WI38 (cell line): ENCODE measurements at regions not wholly inside any gene's neighbourhood (a gene's known extent, or its start where the extent isn't known, plus 50 kb on each side); places are given as distances from the start of the nearest gene placed in this dataset.

Experiments used
- H3K4me3 ChIP-seq: 2 replicates; pipeline ENCODE4 v1.5.1; 2011; ENCODE audit warnings: low read depth, mild to moderate bottlenecking, control low read depth, low read length
- TF ChIP-seq, protein P1 (sequence below): IDR thresholded peaks from 2 replicates; pipeline ENCODE4 v1.5.1; 2012; ENCODE audit warnings: low read depth, mild to moderate bottlenecking, control low read depth, low read length

DNA sequence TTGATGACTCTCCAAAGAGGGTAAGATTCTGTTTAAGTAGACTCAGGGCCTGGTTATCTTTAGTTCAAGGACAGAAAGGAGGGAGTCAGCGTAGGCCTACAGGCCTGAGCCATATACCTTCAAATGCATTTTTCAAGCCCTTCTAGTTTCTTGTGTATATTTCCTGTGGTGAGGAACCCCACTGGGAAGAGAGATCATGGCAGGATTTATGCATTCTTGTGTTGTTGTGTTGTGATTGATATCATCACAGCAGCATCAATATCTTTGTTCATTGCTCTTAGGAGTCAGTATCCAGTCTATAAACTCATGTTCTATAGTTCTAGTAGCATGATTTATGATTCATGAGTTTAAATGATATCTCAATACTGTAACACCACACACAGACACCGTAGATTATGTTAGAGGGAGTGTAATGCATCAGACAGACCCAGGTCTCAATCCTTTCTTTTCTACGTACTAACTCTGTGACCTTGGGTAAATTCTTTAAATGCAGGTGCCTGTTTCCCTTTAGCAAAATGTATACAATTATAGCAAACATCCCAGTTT lies 427.5 kb downstream of the PDCD6IP start:
- H3K4me3 ChIP-seq = no peak overlapping the region
- TF ChIP-seq, protein P1, sequence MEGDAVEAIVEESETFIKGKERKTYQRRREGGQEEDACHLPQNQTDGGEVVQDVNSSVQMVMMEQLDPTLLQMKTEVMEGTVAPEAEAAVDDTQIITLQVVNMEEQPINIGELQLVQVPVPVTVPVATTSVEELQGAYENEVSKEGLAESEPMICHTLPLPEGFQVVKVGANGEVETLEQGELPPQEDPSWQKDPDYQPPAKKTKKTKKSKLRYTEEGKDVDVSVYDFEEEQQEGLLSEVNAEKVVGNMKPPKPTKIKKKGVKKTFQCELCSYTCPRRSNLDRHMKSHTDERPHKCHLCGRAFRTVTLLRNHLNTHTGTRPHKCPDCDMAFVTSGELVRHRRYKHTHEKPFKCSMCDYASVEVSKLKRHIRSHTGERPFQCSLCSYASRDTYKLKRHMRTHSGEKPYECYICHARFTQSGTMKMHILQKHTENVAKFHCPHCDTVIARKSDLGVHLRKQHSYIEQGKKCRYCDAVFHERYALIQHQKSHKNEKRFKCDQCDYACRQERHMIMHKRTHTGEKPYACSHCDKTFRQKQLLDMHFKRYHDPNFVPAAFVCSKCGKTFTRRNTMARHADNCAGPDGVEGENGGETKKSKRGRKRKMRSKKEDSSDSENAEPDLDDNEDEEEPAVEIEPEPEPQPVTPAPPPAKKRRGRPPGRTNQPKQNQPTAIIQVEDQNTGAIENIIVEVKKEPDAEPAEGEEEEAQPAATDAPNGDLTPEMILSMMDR = no peak

DNA sequence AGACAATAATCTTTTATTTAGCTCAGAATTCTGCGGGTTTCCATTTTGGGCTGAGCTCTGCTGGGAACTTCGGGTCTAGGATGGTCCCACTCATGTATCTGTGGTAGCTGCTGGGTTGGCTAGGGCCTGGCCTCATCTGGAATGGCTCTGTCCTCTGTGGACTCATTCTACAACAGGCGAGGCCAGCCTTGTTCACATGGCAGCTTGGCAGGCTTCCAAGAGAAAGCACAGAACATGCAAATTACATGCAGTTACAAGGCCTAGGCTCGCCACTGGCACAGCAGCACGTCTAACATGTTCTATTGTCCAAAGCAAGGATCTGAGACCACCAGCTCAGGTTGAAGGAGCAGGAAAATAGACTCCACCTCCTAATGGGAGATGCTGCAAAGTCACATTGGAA lies 431.4 kb downstream of the PDCD6IP start:
- H3K4me3 ChIP-seq = no peak overlapping the region
- TF ChIP-seq, protein P1 = no peak

DNA sequence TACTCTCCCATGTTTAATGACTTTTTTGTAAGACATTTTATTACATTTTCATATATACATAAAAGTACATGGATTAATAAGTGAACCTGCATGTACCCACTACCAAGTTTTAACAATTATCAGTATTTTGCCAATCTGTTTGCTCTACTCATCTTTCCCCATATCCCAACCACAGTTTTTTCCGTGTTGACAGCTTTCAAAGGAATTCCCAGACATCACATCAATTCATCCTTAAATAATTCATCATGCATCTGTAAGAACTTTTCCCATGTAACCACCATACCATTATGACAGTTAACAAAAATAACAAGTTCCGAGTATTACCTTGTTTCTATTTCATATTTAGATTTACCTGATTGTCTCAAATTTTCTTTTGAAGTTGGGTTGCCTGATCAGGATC lies 436.7 kb downstream of the PDCD6IP start:
- H3K4me3 ChIP-seq = no peak overlapping the region

DNA sequence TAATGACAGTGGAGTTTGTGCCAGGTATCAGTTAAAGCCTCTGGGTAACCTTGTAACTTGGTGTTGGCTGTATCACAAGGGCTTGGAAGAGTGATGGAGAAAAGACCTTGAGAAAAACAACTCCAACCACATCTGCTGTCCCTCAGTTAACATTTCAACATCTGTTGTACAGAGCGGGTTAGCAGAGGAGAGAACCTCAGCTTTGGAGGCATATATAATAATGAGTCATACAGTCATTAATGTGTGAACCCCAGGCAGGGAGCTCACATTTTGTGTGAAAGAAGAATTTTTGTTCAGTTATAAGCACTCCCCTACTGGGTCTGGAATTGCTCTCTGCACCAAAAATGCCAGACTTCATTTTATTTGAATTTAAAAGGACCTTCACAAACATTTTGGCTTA lies 439.5 kb downstream of the PDCD6IP start:
- TF ChIP-seq, protein P1 = no peak
- H3K4me3 ChIP-seq = no peak overlapping the region

More for the DNA sequence above, 436.7 kb downstream of the PDCD6IP start:
- TF ChIP-seq, protein P1 = no peak

DNA sequence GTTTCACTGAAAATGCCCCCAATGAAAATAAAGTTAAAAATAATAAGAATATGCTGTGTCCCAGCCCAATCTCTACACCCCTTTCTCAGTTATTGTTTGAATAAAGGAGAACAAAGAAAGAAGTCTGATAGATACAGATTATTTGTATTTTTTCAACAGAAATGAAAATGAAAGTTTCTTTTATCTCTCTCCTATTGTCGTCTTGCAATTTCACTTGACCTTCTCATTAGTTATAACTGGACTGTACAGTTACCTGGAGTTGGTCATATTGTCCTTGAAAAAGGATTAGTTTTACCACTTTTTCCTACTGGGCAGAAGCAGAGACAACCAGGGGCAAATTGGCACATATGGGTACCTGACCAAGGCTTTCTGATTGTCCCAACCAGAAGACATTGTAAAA lies 440.0 kb downstream of the PDCD6IP start:
- TF ChIP-seq, protein P1 = no peak
- H3K4me3 ChIP-seq = no peak overlapping the region

DNA sequence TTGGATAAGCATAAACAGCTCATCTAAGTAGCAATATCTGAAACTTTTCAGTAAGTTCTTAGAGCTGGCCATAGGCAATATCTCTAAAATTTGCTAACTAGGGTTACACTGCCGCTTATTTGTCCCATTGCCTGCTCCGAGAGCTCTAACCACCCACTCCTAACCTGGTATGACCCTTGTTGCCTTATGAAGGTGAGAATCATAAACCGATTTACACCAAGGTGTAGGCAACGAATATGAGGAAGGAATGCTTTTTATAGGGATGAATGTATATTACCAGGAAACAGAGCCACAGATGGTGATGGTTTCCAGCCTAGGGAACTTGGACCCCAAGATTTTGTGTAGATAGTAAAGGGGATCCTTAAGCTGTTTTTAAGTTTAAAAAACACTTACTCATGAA lies 440.9 kb downstream of the PDCD6IP start:
- H3K4me3 ChIP-seq = no peak overlapping the region
- TF ChIP-seq, protein P1 = no peak

DNA sequence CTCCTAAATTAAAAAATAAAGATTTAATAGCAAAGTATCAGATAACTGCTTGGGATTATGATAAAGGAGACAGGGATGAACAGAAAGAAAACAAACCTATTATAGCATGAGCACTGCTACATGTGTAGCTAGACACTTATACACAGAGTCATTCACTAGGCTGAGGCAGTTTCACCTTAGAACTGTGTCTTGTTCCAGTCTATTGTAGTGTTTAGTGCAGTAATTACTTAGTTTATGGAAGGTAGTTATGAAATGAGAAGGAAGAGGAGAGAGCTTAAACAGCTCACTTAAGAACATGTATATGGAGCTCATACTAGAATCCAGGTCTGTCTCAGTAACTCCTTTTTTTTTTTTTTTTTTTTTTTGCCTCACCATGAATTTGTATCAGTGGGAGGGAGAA lies 441.4 kb downstream of the PDCD6IP start:
- TF ChIP-seq, protein P1 = no peak
- H3K4me3 ChIP-seq = no peak overlapping the region
